Epidermal melanocyte (primary cell): ENCODE measurements at regions not wholly inside any gene's neighbourhood (a gene's known extent, or its start where the extent isn't known, plus 50 kb on each side); places are given as distances from the start of the nearest gene placed in this dataset.
"Not testable (repeated sequence)": the region's sequence is repeated elsewhere in the genome, so short reads cannot be mapped to it uniquely, and the experiment has no call there.

ENCODE experiments used
- DNase-seq: peaks from one replicate; pipeline ENCODE4 v3.0.0; 2011; ENCODE audit warnings: low spot score; ENCODE audit not compliant: insufficient read length

DNA sequence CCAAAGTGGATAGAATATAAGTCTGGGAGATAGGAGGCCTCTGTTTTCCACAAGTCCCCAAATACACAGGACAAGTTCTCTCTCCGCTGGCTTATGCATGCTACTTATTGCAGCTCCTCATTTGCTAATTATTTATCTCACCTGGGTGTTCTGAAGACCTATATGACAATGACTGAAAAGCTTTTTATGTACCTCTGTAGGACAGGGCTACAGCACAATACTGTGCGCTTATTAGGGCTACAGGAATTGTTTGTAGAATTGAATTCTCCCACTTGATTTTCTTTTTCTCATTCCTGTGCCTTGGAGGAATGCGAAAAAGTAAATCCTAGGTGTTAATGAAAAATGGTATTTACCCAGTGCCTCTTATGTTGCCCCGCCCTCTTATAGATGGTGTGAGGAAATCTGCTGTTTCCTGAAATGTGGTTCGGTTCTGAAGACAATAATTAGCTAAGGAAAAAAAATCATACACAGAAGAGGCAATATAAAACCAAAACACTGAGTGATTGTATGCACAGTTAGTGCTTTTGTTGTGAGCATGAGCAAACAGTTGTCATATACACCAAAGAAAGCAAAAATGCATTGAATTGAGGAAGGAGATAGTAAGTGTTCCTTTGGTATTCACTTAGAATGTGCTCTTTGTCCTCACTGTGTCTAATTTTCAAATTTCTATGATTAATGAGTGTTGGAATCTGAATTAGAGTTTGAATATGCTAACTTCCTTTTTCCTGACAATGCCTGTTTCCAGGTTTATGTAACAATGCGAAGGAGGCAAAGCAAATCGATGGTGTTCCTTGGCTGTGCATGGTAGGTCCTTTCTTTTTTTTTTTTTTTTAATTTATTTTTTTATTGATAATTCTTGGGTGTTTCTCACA, 78.7 kb upstream of the PNPT1 start:
- no peak for DNase-seq

DNA sequence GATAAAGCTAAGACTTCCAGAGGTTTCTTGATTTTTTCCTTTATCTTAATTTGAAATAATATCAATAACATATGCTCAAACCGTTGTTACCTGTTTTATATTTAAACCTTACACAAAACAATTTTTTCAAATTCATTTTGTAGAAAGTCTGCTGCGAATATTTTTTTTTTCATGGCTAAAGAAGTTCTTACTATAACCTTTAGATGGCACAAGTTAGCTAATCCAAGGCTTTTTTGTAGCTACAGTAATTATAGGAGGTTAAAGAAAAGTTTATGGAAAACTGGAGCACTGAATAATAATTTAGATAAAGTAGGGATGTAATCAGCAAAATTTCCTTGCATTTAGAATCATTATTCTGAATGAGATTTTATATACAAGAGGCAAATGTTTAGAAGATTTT, 78.0 kb upstream of the PNPT1 start:
- DNase-seq = peak; percentile 38

DNA sequence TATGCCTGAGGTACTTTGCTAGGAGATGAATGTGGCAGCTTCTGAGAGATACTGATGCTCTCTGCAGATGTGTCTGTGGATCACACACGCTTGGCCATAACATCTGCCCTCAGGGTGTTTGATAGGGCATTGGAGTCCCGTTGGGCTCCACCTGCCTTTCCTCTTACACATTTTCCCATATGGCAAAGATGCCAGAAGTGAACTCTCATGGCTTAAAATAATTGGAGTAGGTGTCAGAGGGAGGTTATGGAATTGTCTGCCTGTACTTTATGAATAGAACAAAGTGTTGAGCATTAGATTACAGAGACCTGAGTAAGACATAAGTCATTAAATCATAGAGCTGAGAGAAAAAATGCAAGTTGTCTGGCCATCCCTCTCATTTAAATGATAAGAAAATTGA, 75.3 kb upstream of the PNPT1 start:
- no peak for DNase-seq

DNA sequence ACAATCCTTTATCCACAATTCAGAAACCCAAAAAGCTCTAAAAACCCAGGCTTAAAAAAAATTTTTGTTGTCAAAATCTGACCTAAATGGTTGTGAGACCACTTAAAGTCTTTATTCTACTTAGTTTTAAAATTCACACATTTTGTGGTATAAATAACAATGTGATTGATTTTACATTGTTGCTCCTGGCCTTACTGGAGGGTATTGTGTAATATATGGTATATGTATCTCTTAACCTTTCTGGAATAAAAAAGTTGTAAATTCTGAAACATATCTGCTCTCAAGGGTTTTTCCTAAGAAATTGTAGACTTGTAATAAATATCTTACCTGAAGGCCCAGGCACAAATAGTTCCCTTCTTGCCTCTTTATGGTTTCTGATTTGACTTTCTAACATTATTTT, 73.3 kb upstream of the PNPT1 start:
- DNase-seq = no peak

DNA sequence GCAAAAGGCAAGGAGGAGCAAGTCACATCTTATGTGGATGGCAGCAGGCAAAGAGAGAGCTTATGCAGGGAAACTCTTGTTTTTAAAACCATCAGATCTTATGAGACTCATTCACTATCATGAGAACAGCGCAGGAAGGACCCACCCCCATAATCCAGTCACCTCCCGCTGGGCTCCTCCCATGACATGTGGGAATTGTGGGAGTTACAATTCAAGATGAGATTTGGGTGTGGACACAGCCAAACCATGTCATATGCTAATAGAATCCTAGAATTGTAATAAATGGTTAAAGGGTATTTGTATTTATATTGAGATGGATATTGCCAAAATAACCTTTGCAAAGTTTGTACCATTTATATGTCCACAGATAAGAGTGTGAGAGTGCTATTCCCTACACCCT, 72.1 kb upstream of the PNPT1 start:
- not testable (repeated sequence) for DNase-seq

DNA sequence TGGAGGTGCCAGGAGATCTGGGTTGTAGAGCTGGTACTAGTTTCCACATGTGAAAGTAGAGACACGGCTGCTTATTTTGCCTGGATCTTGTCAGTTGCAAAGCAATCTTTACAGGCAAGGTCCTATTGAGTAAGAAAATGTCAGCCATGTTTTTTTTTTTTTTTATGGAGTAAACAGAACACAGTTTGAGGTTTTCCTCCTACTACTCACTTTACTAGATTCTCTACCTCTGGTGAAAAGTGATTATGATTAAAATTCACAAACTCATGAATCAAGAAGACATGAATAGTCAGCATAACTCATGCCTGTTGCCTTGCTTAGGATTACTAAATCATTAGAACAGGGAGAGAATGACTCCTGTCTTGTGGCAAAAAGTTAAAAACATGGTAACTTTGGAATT, 70.1 kb upstream of the PNPT1 start:
- no peak for DNase-seq

DNA sequence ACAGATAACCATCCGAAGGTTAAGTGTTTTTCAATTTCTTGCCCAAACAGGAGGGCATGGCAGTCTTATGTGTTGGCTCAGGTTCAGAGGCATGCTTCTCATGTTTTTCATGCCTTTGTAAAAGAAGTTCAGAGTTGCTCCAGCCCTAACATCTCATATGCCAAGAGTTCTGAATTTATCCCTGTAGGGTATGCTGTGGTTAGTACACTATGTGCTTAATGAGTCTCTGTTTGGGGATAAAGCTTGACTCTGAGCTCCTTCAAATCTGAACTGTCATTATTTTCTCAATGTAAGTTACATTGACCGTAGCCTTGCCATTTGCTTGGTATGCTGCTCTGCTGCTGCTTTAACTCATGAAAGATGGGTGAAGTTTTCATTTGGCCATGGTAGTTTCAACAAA, 67.9 kb upstream of the PNPT1 start:
- no peak for DNase-seq

DNA sequence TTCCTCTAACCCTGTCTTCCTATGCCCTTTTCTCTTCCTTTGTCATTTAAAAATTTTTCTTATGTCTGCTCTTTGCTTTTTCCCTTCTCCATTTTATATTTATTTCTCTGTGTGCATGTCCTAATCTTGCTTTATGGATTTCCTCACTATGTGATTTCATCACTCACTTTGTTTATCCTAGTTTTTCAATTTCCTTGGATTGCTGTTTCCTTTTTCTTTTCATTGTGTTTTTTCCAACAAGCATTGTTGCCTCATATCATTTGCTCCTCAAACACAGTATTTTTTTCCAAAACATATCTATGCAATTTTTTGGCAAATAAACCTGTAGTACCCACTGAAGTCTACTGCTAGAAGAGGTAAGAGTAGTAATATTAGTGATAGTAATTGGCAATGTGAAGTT, 67.4 kb upstream of the PNPT1 start:
- no peak for DNase-seq

DNA sequence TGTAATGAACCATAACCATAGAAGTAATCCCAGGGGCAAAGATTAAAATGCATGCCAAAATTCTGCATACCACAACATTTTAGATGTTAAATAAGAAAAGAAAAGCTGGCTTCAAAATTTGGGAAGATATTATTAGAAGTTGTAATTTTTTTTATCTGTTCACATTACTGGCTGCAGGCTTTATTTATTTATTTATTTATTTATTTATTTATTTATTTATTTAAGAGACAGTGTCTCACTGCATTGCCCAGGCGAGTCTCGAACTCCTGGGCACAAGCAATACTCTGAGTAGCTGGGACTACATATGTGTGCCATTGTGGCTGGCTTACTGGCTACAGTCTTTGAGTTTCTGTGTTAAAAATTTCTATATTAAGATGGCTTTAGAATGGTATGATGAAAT, 66.5 kb upstream of the PNPT1 start:
- DNase-seq = no peak

DNA sequence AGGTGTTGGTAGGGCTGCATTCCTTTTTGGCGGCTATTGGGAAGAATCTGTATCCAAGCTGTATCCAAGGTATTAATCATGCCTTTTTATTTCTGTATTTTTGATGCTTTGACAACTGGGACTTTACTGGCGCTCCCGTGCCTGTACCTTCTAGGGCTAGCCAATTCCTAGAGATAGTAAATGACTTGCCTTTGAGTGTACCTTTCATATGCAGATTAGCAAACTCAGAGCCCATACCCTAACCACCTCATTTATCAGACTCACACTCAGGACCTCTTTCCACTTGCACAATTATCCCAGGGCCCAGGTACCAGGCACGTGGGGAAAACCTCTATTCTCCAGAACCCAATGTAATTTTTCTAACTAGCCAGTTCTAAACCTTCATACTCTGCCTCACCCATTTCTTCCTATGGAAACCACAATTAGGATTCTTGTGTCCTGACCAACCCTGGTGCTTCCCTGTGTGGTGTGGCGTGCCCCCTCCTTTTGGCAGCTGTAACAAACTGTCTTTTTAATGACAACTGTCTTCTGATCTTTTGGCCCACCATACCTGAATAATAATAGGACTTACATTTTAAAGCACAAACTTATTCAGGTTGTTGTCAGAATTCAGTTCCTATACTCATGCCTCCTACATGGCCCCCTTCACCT, 65.8 kb upstream of the PNPT1 start:
- no peak for DNase-seq

DNA sequence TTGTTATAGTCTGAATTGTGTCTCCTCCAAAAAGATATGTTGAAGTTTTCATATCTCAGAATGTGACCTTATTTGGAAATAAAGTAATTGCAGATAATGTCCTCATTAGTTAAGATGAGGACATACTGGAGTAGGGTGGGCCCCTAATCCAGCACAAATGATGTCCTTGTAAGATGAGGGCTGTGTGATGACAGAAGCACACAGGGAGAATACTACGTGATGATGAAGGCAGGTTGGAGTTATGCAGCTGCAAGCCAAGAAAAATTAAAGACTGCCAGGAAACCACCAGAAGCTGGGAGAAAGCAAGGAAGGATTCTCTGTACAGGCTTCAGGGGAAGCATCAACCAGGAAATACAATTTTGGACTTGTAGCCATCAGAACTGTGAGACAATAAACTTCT, 58.3 kb upstream of the PNPT1 start:
- no peak for DNase-seq

DNA sequence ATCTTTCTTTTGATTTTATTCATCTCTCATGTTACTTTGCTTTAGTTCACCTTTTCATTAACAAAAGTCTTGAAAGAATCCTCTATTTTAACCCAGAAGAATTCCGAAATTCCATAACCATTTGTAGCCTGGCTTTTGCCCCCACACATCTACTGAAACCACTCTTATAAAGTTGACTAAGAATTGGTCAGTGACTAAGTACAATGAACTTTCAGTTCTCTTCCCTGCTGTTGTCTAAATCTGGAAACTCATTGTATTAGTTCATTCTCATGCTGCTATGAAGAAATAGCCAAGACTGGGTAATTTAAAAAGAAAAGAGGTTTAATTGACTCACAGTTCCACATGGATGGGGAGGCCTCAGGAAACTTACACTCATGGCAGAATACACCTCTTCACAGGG, 49.9 kb upstream of the PNPT1 start:
- no peak for DNase-seq
